ENCODE measurements at regions not wholly inside any gene's neighbourhood (a gene's known extent, or its start where the extent isn't known, plus 50 kb on each side); places are given as distances from the start of the nearest gene placed in this dataset.

- TF ChIP-seq CTCF (conservative IDR thresholded peaks at IDR 0.05 in 1 of 2, IDR thresholded peaks at IDR 0.05 in 1 of 2; ENCODE audit: low read depth in 1 of 2, low read length in 2 of 2), result no peak
- TF ChIP-seq EZH2 (IDR thresholded peaks at IDR 0.05; ENCODE audit: low read length, missing control alignments), result no peak
These were observed 143.2 kb downstream of the RAP2B start for GRCh38 chr3:153305189-153305588.

Data from fibroblast of lung (primary cell).